H1 (cell line): ENCODE measurements at regions not wholly inside any gene's neighbourhood (a gene's known extent, or its start where the extent isn't known, plus 50 kb on each side); places are given as distances from the start of the nearest gene placed in this dataset.

ENCODE experiments used
- CTCF ChIA-PET: fragments of 300-600 bp; sonication (Branson Sonifier 250); formaldehyde crosslinking; loops from one replicate; lab custom pipeline; 2021; ENCODE audit not compliant: partially characterized antibody; lab: Charles Lee
- POLR2A ChIA-PET: fragments of 300-600 bp; sonication (Branson Sonifier 250); formaldehyde crosslinking; loops from one replicate; lab custom pipeline; 2021; ENCODE audit warnings: inconsistent platforms; ENCODE audit not compliant: partially characterized antibody; lab: Charles Lee
- DNase-seq, 2 experiments: peaks; one replicate each; pipeline versions ENCODE4 v3.0.0 to v3.0.0-alpha.2; 2010 to 2022; ENCODE audit warnings: low spot score in 2 of 2, low read depth in 1 of 2, mixed read lengths in 1 of 2
- FAIRE-seq: peaks from 2 replicates; lab custom pipeline; 2011; peaks lifted over from hg19 to GRCh38; lab: Jason Lieb, UNC
- H2AFZ ChIP-seq: 2 replicates; pipeline ENCODE4 v1.8.1; 2012; ENCODE audit warnings: low read length, inconsistent platforms
- H2AK5ac ChIP-seq: 2 replicates; pipeline ENCODE4 v1.6.1; 2013; ENCODE audit warnings: low read depth, low read length
- H2BK120ac ChIP-seq: replicated peaks from 2 replicates; pipeline ENCODE3; 2013; ENCODE audit warnings: low read depth, low read length, inconsistent platforms
- H2BK12ac ChIP-seq: 2 replicates; pipeline ENCODE4 v1.6.1; 2013; ENCODE audit warnings: low read depth, low read length
- H2BK15ac ChIP-seq: 2 replicates; pipeline ENCODE4 v1.6.1; 2013; ENCODE audit warnings: low read length
- H2BK20ac ChIP-seq: 2 replicates; pipeline ENCODE4 v1.6.1; 2013; ENCODE audit warnings: low read length
- H2BK5ac ChIP-seq: 2 replicates; pipeline ENCODE4 v1.6.1; 2013; ENCODE audit warnings: low read depth, low read length
- H3K14ac ChIP-seq: 2 replicates; pipeline ENCODE4 v1.6.1; 2013; ENCODE audit warnings: inconsistent platforms; ENCODE audit not compliant: insufficient read length
- H3K18ac ChIP-seq: 2 replicates; pipeline ENCODE4 v1.6.1; 2013; ENCODE audit warnings: low read length; ENCODE audit errors: extremely low read depth
- H3K23ac ChIP-seq: 2 replicates; pipeline ENCODE4 v1.6.1; 2013; ENCODE audit warnings: inconsistent platforms; ENCODE audit not compliant: insufficient read length
- H3K23me2 ChIP-seq: 2 replicates; pipeline ENCODE4 v1.6.1; 2013; ENCODE audit warnings: low read depth, low read length
- H3K27ac ChIP-seq: 2 replicates; pipeline ENCODE4 v1.6.1; 2011; ENCODE audit warnings: low read depth, low read length, inconsistent platforms
- H3K27me3 ChIP-seq, 4 experiments: replicated peaks in 1 of 4; 1 replicate in 1 of 4; 2 replicates in 3 of 4; pipeline versions ENCODE4 v1.6.1 to v1.8.1; 2011 to 2013; ENCODE audit warnings: low read length in 3 of 4, mild to moderate bottlenecking in 3 of 4, inconsistent platforms in 2 of 4, mixed read lengths in 2 of 4, moderate library complexity in 1 of 4; ENCODE audit not compliant: control insufficient read depth in 3 of 4, insufficient read depth in 3 of 4; ENCODE audit errors: extremely low read depth in 1 of 4
- H3K36me3 ChIP-seq, 4 experiments: 2 replicates each; pipeline versions ENCODE4 v1.6.1 to v1.8.1; 2011 to 2013; ENCODE audit warnings: mild to moderate bottlenecking in 4 of 4, low read length in 3 of 4, moderate library complexity in 2 of 4, control low read depth in 1 of 4, inconsistent platforms in 1 of 4; ENCODE audit not compliant: insufficient read depth in 4 of 4, control insufficient read depth in 2 of 4
- H3K4ac ChIP-seq: replicated peaks from 2 replicates; pipeline ENCODE3; 2013; ENCODE audit warnings: low read length, low read depth, mixed read lengths, inconsistent platforms; ENCODE audit not compliant: insufficient read length
- H3K4me1 ChIP-seq, 4 experiments: replicated peaks in 1 of 4; 1 replicate in 1 of 4; 2 replicates in 3 of 4; pipeline versions ENCODE4 v1.6.1 to v1.8.1; 2011 to 2013; ENCODE audit warnings: low read length in 3 of 4, inconsistent platforms in 2 of 4, mixed read lengths in 1 of 4; ENCODE audit not compliant: insufficient read depth in 4 of 4, control insufficient read depth in 3 of 4
- H3K4me2 ChIP-seq, 2 experiments: 2 replicates each; pipeline versions ENCODE4 v1.6.1 to v1.8.1; 2011 to 2013; ENCODE audit warnings: low read depth in 2 of 2, low read length in 2 of 2, control low read depth in 1 of 2, inconsistent platforms in 1 of 2, mild to moderate bottlenecking in 1 of 2; ENCODE audit not compliant: insufficient read depth in 1 of 2
- H3K4me3 ChIP-seq, 4 experiments: fragments of 200-600, 300-600 bp in 1 of 4; sonication (generic), shearing (Covaris generic), sonication (Bioruptor Twin) in 1 of 4; 2 replicates each; pipeline versions ENCODE4 v1.5.1 to v1.8.1; 2011 to 2016; ENCODE audit warnings: low read length in 4 of 4, low read depth in 3 of 4, control low read depth in 2 of 4, inconsistent platforms in 2 of 4, mild to moderate bottlenecking in 2 of 4, mixed read lengths in 1 of 4, moderate library complexity in 1 of 4; ENCODE audit not compliant: insufficient read depth in 2 of 4; ENCODE audit errors: extremely low read depth in 1 of 4
- H3K56ac ChIP-seq: replicated peaks from 2 replicates; pipeline ENCODE3; 2013; ENCODE audit warnings: low read depth, mild to moderate bottlenecking, mixed read lengths, low read length, inconsistent platforms; ENCODE audit not compliant: insufficient read length
- H3K79me1 ChIP-seq: 2 replicates; pipeline ENCODE4 v1.6.1; 2013; ENCODE audit warnings: low read depth, low read length, control low read depth
- H3K79me2 ChIP-seq, 2 experiments: 2 replicates each; pipeline versions ENCODE4 v1.6.1 to v1.8.1; 2012 to 2013; ENCODE audit warnings: low read length in 2 of 2, mild to moderate bottlenecking in 2 of 2, inconsistent platforms in 1 of 2; ENCODE audit not compliant: insufficient read depth in 2 of 2, control insufficient read depth in 1 of 2
- H3K9ac ChIP-seq, 4 experiments: replicated peaks in 1 of 4; 1 replicate in 1 of 4; 2 replicates in 3 of 4; pipeline versions ENCODE4 v1.6.1 to v1.8.1; 2011 to 2013; ENCODE audit warnings: low read depth in 3 of 4, low read length in 3 of 4, control low read depth in 2 of 4, mild to moderate bottlenecking in 2 of 4, moderate library complexity in 2 of 4, inconsistent platforms in 1 of 4; ENCODE audit errors: extremely low read depth in 1 of 4
- H3K9me3 ChIP-seq, 2 experiments: 2 replicates each; pipeline versions ENCODE4 v1.6.1 to v1.8.1; 2012 to 2013; ENCODE audit warnings: mild to moderate bottlenecking in 2 of 2, moderate library complexity in 2 of 2, control low read depth in 1 of 2, inconsistent platforms in 1 of 2, low read depth in 1 of 2, low read length in 1 of 2, mixed read lengths in 1 of 2; ENCODE audit not compliant: insufficient read depth in 2 of 2
- H4K20me1 ChIP-seq, 2 experiments: replicated peaks in 1 of 2; 2 replicates each; pipeline versions ENCODE3 to v1.8.1; 2011 to 2013; ENCODE audit warnings: inconsistent platforms in 2 of 2, low read length in 2 of 2, mild to moderate bottlenecking in 1 of 2; ENCODE audit not compliant: insufficient read depth in 2 of 2, control insufficient read depth in 1 of 2
- H4K5ac ChIP-seq: 2 replicates; pipeline ENCODE4 v1.6.1; 2013; ENCODE audit warnings: low read length, low read depth, mixed read lengths, inconsistent platforms; ENCODE audit not compliant: insufficient read length
- H4K8ac ChIP-seq: 2 replicates; pipeline ENCODE4 v1.8.0; 2013; ENCODE audit warnings: mild to moderate bottlenecking, moderate library complexity, low read length, inconsistent platforms; ENCODE audit not compliant: insufficient read depth; ENCODE audit errors: extremely low read depth
- H4K91ac ChIP-seq: replicated peaks from 2 replicates; pipeline ENCODE3; 2013; ENCODE audit warnings: low read length, mixed read lengths, inconsistent platforms; ENCODE audit not compliant: insufficient read length
- BCL11A ChIP-seq, 2 experiments: IDR thresholded peaks; one replicate each; pipeline ENCODE4 v1.6.1; 2011; ENCODE audit warnings: low read depth in 2 of 2, low read length in 2 of 2, mild to moderate bottlenecking in 2 of 2
- CHD2 ChIP-seq: IDR thresholded peaks from 2 replicates; pipeline ENCODE4 v1.6.1; 2012; ENCODE audit warnings: low read length, improper control_type of control experiment
- GABPA ChIP-seq: IDR thresholded peaks from 2 replicates; pipeline ENCODE4 v1.6.1; 2011; ENCODE audit warnings: mild to moderate bottlenecking, low read length, moderate library complexity, borderline replicate concordance; ENCODE audit not compliant: insufficient read depth
- JUN ChIP-seq: IDR thresholded peaks from 2 replicates; pipeline ENCODE4 v1.6.1; 2011; ENCODE audit warnings: low read depth, mild to moderate bottlenecking, improper control_type of control experiment, low read length
- KDM1A ChIP-seq: fragments of 200-600, 300-600 bp; sonication (generic); IDR thresholded peaks from 2 replicates; pipeline ENCODE4 v1.7.1; 2016; ENCODE audit warnings: mild to moderate bottlenecking, low read length, borderline replicate concordance
- KDM4A ChIP-seq: IDR thresholded peaks from one replicate; pipeline ENCODE4 v1.7.1; 2012; ENCODE audit warnings: low read depth, mild to moderate bottlenecking, moderate library complexity, low read length, inconsistent platforms; ENCODE audit not compliant: severe bottlenecking
- MAFK ChIP-seq: IDR thresholded peaks from 2 replicates; pipeline ENCODE4 v1.6.1; 2012; ENCODE audit warnings: low read depth, mild to moderate bottlenecking, improper control_type of control experiment, low read length
- RFX5 ChIP-seq: IDR thresholded peaks from 2 replicates; pipeline ENCODE4 v1.6.1; 2011; ENCODE audit warnings: low read depth, low read length, improper control_type of control experiment, borderline replicate concordance
- SAP30 ChIP-seq: fragments of 300-600 bp; sonication (generic); IDR thresholded peaks from 2 replicates; pipeline ENCODE4 v1.7.1; 2012; ENCODE audit warnings: low read length, moderate library complexity, mild to moderate bottlenecking, inconsistent platforms; ENCODE audit not compliant: insufficient read depth, insufficient replicate concordance
- SP1 ChIP-seq: IDR thresholded peaks from 2 replicates; pipeline ENCODE4 v1.6.1; 2011; ENCODE audit warnings: low read depth, low read length
- ZNF274 ChIP-seq: IDR thresholded peaks from 2 replicates; pipeline ENCODE4 v1.7.0; 2012; ENCODE audit warnings: low read length, borderline replicate concordance; ENCODE audit errors: extremely low read depth
- WGBS, 2 experiments: shearing (Covaris generic) in 1 of 2; methylation state at CpG; one replicate each; pipeline versions ENCODE4 v1.1.6 to v1.1.7; 2013 to 2015; ENCODE audit warnings: low lambda C conversion rate in 2 of 2, mixed read lengths in 2 of 2, inconsistent platforms in 1 of 2, low coverage in 1 of 2, missing lambda C conversion rate in 1 of 2; ENCODE audit not compliant: insufficient replicate concordance in 2 of 2, insufficient coverage in 1 of 2, insufficient read length in 1 of 2; ENCODE audit errors: extremely low coverage in 1 of 2, missing lambda C conversion rate in 1 of 2; 5-methylcytosine and 5-hydroxymethylcytosine counted together
- TF ChIP-seq, protein P1 (sequence below): IDR thresholded peaks from 2 replicates; pipeline ENCODE4 v1.6.1; 2011; ENCODE audit warnings: low read length, improper control_type of control experiment

DNA sequence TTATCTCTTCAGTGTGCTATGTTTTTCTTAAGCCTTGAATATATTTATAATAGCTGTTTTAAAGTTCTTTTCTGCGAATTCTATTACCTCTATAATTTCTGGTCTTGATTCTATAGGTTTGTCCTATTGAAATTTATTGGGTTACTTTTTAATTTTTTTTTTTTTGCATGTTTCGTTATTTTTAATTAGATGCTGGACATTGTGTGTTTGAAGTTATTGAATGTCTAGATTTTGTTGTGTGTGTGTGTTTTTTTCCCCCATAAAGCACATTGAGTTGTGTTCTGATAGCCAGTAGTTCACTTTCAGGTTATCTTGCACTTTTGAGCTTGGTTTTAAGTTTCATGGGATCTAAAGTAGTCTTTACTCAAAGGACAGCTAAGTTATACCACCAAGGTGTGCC is 394.9 kb downstream of the RPS24 start:
- no peak overlapping the region for H4K8ac ChIP-seq
- no peak overlapping the region for H2BK15ac ChIP-seq
- H3K14ac ChIP-seq = no peak overlapping the region
- no peaks in the 10 kb centered on the region for H3K36me3 ChIP-seq
- no peak overlapping the region for H3K56ac ChIP-seq
- H3K4me1 ChIP-seq = no peaks in the 10 kb centered on the region; a peak in 1 of 7 replicates
- H2AK5ac ChIP-seq = no peak overlapping the region
- 97% methylated on average over 2 of the region's 2 CpGs; no CpG with 5 or more reads in 1 of the 2 experiments for WGBS, 2 experiments
- H2BK12ac ChIP-seq = no peak overlapping the region
- H3K23me2 ChIP-seq = no peaks in the 10 kb centered on the region
- no peak for DNase-seq
- no peak overlapping the region for H2BK5ac ChIP-seq
- H2AFZ ChIP-seq = no peak overlapping the region
- no peak overlapping the region for H3K4ac ChIP-seq
- POLR2A ChIA-PET = interaction anchor here (0.5 kb wide), 1 partner anchor 486 kb away, joined by 3 read pairs; no protein-coding TSS in a partner anchor
- no peak overlapping the region for H3K27ac ChIP-seq
- H3K23ac ChIP-seq = no peak overlapping the region
- no peak overlapping the region for H3K4me2 ChIP-seq
- FAIRE-seq = no peak
- no peaks in the 10 kb centered on the region for H4K20me1 ChIP-seq
- no peaks in the 10 kb centered on the region for H3K79me1 ChIP-seq
- H3K4me3 ChIP-seq = no peak overlapping the region
- H3K9me3 ChIP-seq = 0 out of 4 replicates have a peak, but pooled peaks cover 0 to 4% of the 10 kb centered on the region in 2 experiments
- H4K91ac ChIP-seq = no peak overlapping the region
- H2BK120ac ChIP-seq = no peak overlapping the region
- no peak overlapping the region for H4K5ac ChIP-seq
- no peak overlapping the region for H2BK20ac ChIP-seq
- H3K79me2 ChIP-seq = no peaks in the 10 kb centered on the region
- no peak overlapping the region for H3K9ac ChIP-seq
- no peak overlapping the region for H3K18ac ChIP-seq
- CTCF ChIA-PET = interaction anchor here (0.6 to 1.2 kb wide), 2 partner anchors 18 to 141 kb away, joined by 3 read pairs; no protein-coding TSS in a partner anchor
- no peaks in the 10 kb centered on the region for H3K27me3 ChIP-seq
- TF ChIP-seq SAP30 (no peak), SP1 (no peak), KDM1A (no peak), ZNF274 (no peak), MAFK (no peak), KDM4A (no peak), BCL11A (IDR thresholded peaks at IDR 0.05; ENCODE audit: low read depth in 2 of 2, low read length in 2 of 2) (no peak), GABPA (no peak), CHD2 (no peak), JUN (no peak), RFX5 (no peak)
- TF ChIP-seq, protein P1, sequence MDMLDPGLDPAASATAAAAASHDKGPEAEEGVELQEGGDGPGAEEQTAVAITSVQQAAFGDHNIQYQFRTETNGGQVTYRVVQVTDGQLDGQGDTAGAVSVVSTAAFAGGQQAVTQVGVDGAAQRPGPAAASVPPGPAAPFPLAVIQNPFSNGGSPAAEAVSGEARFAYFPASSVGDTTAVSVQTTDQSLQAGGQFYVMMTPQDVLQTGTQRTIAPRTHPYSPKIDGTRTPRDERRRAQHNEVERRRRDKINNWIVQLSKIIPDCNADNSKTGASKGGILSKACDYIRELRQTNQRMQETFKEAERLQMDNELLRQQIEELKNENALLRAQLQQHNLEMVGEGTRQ = no peak
